ENCODE measurements at regions not wholly inside any gene's neighbourhood (a gene's known extent, or its start where the extent isn't known, plus 50 kb on each side); places are given as distances from the start of the nearest gene placed in this dataset.

DNA sequence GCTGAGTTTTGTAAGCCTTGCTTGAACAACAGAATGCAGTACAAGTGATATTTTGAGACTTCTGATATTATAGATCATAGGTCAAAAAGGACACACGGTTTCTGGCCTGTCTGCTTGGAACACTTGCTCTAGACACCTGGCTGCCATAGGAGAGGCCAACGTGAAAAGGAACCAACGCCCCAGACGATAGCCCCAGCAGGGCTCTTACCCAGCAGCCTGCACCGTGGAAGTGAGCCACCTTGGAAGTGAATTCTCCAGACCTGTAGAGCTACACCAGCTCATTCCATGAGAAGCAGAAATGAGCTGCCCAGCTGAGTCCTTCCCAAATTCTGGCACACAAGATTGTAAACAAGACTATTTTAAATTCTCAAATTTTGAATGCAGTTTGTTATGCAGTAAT is 323.1 kb downstream of the FBXO8 start:
- TF ChIP-seq, protein P1, sequence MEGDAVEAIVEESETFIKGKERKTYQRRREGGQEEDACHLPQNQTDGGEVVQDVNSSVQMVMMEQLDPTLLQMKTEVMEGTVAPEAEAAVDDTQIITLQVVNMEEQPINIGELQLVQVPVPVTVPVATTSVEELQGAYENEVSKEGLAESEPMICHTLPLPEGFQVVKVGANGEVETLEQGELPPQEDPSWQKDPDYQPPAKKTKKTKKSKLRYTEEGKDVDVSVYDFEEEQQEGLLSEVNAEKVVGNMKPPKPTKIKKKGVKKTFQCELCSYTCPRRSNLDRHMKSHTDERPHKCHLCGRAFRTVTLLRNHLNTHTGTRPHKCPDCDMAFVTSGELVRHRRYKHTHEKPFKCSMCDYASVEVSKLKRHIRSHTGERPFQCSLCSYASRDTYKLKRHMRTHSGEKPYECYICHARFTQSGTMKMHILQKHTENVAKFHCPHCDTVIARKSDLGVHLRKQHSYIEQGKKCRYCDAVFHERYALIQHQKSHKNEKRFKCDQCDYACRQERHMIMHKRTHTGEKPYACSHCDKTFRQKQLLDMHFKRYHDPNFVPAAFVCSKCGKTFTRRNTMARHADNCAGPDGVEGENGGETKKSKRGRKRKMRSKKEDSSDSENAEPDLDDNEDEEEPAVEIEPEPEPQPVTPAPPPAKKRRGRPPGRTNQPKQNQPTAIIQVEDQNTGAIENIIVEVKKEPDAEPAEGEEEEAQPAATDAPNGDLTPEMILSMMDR (IDR thresholded peaks at IDR 0.05; ENCODE audit: insufficient read depth, low read length): no peak
- TF ChIP-seq POLR2AphosphoS5 (IDR thresholded peaks at IDR 0.05; ENCODE audit: low read depth) (no peak), GABPA (IDR thresholded peaks at IDR 0.05; ENCODE audit: low read depth) (no peak), SPI1 (IDR thresholded peaks at IDR 0.05; ENCODE audit: borderline replicate concordance, low read depth) (no peak)
- TF ChIP-seq, protein P2, sequence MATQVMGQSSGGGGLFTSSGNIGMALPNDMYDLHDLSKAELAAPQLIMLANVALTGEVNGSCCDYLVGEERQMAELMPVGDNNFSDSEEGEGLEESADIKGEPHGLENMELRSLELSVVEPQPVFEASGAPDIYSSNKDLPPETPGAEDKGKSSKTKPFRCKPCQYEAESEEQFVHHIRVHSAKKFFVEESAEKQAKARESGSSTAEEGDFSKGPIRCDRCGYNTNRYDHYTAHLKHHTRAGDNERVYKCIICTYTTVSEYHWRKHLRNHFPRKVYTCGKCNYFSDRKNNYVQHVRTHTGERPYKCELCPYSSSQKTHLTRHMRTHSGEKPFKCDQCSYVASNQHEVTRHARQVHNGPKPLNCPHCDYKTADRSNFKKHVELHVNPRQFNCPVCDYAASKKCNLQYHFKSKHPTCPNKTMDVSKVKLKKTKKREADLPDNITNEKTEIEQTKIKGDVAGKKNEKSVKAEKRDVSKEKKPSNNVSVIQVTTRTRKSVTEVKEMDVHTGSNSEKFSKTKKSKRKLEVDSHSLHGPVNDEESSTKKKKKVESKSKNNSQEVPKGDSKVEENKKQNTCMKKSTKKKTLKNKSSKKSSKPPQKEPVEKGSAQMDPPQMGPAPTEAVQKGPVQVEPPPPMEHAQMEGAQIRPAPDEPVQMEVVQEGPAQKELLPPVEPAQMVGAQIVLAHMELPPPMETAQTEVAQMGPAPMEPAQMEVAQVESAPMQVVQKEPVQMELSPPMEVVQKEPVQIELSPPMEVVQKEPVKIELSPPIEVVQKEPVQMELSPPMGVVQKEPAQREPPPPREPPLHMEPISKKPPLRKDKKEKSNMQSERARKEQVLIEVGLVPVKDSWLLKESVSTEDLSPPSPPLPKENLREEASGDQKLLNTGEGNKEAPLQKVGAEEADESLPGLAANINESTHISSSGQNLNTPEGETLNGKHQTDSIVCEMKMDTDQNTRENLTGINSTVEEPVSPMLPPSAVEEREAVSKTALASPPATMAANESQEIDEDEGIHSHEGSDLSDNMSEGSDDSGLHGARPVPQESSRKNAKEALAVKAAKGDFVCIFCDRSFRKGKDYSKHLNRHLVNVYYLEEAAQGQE (IDR thresholded peaks at IDR 0.05; ENCODE audit: insufficient replicate concordance, low read depth): no peak

All from HL-60 (cell line).